Tibial nerve (tissue), 3 donors: ENCODE measurements at regions not wholly inside any gene's neighbourhood (a gene's known extent, or its start where the extent isn't known, plus 50 kb on each side); places are given as distances from the start of the nearest gene placed in this dataset.

Source experiments
- POLR2A ChIP-seq, 2 donors: fragments of 450-650 bp; IDR thresholded peaks; one replicate each; pipeline ENCODE4 v1.6.1; 2017; ENCODE audit warnings: antibody characterized with exemption in 2 of 2, mild to moderate bottlenecking in 2 of 2, moderate library complexity in 2 of 2
- TF ChIP-seq, protein P1 (sequence below), 5 experiments: fragments of 200-600 bp in 3 of 5; fragments of 450-650 bp in 2 of 5; sonication (generic) in 3 of 5; IDR thresholded peaks; one replicate each; pipeline ENCODE4 v1.5.1; 2016 to 2019; ENCODE audit warnings: antibody characterized with exemption in 5 of 5, mild to moderate bottlenecking in 3 of 5, moderate library complexity in 2 of 5

DNA sequence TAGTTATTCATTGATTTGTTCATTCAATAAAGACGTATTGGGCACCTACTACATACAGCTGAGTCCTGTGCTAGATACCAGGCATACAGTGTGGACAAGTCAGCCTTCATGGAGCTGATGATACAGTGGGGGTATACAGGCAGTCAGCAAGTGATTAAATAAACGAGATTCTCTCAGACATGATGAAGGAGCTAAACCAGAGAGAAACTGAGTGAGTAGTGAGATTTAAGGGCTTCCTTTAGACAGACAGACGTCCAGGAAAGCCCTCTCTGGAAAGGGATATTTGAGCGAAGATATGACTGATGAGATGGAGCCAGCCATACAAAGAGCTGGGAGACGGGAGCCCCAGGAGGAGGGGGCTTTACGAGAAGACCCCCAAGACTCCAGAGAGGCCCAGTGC, 122.6 kb upstream of the MYCN start:
- TF ChIP-seq, protein P1, sequence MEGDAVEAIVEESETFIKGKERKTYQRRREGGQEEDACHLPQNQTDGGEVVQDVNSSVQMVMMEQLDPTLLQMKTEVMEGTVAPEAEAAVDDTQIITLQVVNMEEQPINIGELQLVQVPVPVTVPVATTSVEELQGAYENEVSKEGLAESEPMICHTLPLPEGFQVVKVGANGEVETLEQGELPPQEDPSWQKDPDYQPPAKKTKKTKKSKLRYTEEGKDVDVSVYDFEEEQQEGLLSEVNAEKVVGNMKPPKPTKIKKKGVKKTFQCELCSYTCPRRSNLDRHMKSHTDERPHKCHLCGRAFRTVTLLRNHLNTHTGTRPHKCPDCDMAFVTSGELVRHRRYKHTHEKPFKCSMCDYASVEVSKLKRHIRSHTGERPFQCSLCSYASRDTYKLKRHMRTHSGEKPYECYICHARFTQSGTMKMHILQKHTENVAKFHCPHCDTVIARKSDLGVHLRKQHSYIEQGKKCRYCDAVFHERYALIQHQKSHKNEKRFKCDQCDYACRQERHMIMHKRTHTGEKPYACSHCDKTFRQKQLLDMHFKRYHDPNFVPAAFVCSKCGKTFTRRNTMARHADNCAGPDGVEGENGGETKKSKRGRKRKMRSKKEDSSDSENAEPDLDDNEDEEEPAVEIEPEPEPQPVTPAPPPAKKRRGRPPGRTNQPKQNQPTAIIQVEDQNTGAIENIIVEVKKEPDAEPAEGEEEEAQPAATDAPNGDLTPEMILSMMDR (IDR thresholded peaks at IDR 0.05) = no peak
- no peak for TF ChIP-seq POLR2A (IDR thresholded peaks at IDR 0.05)
